Muscle of leg (tissue), 3 donors: ENCODE measurements at regions not wholly inside any gene's neighbourhood (a gene's known extent, or its start where the extent isn't known, plus 50 kb on each side); places are given as distances from the start of the nearest gene placed in this dataset.

Source experiments
- DNase-seq: peaks from one replicate; pipeline ENCODE4 v3.0.0; 2013
- H3K27ac ChIP-seq: one replicate; pipeline ENCODE4 v1.5.1; 2013; ENCODE audit warnings: mild to moderate bottlenecking, low read length, control low read depth
- H3K27me3 ChIP-seq: one replicate; pipeline ENCODE4 v1.6.1; 2013; ENCODE audit warnings: low read length; ENCODE audit not compliant: control insufficient read depth, insufficient read depth
- H3K36me3 ChIP-seq: one replicate; pipeline ENCODE4 v1.6.1; 2013; ENCODE audit warnings: low read length; ENCODE audit not compliant: control insufficient read depth, insufficient read depth
- H3K4me1 ChIP-seq: one replicate; pipeline ENCODE4 v1.6.1; 2013; ENCODE audit warnings: low read length; ENCODE audit not compliant: control insufficient read depth, insufficient read depth
- H3K4me3 ChIP-seq: one replicate; pipeline ENCODE4 v1.5.1; 2013; ENCODE audit warnings: low read length, control low read depth
- H3K9me3 ChIP-seq: replicated peaks from 2 replicates; pipeline ENCODE4 v1.6.1; 2013; ENCODE audit warnings: low read depth, low read length; ENCODE audit not compliant: control insufficient read depth
- WGBS: methylation state at CpG from one replicate; pipeline ENCODE4 v1.1.5; 2013; ENCODE audit warnings: missing lambda C conversion rate; ENCODE audit not compliant: insufficient coverage; 5-methylcytosine and 5-hydroxymethylcytosine counted together

DNA sequence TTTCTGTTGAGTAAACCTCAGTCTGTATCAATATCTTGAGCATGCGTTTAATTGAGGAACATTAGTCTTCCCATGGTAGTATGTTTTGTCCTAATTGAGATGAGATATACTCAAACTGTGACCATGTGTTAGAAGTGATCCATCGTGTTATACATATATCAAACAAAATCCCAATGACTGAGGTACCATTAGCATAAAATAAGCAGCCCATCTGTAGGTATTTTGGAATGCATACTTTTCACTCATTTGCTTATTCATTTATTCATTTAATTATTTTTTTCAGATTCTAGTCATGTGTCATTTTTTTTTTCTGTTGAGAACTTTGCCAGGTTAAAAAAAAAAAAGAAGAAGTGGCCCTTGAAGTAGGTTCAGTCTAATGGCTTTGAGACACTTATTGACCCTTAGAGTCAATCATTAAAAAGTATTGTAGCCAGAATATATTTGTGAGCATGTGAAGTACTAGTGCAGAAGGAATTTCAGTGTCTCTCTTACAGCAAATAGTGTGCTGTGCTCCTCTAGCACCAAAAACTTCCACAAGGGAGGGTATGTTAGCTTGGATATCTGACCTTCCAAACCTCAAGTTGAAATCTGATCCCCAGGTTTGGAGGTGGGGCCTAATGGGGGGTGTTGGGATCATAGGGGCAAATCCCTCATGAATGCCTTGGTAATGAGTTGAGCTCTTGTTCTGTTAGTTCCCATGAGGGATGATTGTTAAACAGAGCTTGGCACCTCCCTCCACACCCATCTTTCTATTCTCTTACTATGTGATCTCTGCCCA, 130.8 kb upstream of the NPY2R start:
- H3K4me1 ChIP-seq: no peaks in the 10 kb centered on the region
- no peak overlapping the region for H3K4me3 ChIP-seq
- no CpG with 5 or more reads among the region's 2 CpGs for WGBS
- DNase-seq: no peak
- H3K36me3 ChIP-seq: no peaks in the 10 kb centered on the region
- H3K9me3 ChIP-seq: no peaks in the 10 kb centered on the region
- no peaks in the 10 kb centered on the region for H3K27me3 ChIP-seq
- H3K27ac ChIP-seq: no peak overlapping the region

DNA sequence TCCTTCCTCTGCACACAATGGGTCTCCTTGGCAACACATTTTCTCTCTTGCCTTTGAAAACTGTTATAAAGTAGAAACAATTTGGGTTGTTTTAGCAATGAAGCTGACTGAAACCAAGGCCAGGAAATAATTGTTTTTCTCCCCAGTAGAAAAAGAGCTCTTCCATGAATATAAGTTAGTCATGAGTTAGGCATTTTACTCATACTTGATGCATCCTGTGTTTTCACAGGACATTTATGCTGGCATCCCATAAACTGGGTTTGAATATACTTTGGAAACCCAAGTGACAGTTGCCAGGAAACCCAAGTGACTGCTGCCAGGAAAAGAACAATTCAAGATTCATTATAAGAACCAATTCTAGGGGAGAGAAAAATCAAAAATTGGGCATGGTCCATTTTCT, 128.6 kb upstream of the NPY2R start:
- Histone ChIP-seq H3K9me3 (no peaks in the 10 kb centered on the region), H3K4me3 (no peak overlapping the region), H3K27ac (no peak overlapping the region), H3K4me1 (no peaks in the 10 kb centered on the region), H3K36me3 (no peaks in the 10 kb centered on the region), H3K27me3 (no peaks in the 10 kb centered on the region)
- no peak for DNase-seq

DNA sequence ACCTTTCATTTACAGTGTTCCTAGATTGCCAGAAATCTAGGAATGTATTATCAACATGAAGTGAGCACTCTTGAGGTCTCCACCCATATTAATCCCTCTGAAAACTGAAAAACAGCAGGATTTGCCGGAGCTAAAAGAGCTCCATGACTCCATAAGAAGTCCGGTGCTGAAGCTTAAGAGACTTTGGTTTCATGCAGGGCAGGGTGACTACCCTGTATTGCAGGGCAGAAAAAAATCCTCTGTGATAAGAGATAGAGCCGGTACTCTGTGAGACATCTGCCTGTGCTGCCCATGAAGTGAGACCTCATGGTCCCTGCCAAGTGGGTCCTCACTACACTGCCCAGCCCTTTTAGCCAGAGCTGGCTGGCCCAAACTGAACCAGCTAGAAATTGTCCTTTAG, 127.2 kb upstream of the NPY2R start:
- WGBS: 90% methylated on average over 2 of the region's 3 CpGs
- H3K4me1 ChIP-seq: no peaks in the 10 kb centered on the region
- H3K4me3 ChIP-seq: no peak overlapping the region
- no peaks in the 10 kb centered on the region for H3K36me3 ChIP-seq
- no peaks in the 10 kb centered on the region for H3K27me3 ChIP-seq
- H3K27ac ChIP-seq: no peak overlapping the region
- H3K9me3 ChIP-seq: no peaks in the 10 kb centered on the region
- no peak for DNase-seq

DNA sequence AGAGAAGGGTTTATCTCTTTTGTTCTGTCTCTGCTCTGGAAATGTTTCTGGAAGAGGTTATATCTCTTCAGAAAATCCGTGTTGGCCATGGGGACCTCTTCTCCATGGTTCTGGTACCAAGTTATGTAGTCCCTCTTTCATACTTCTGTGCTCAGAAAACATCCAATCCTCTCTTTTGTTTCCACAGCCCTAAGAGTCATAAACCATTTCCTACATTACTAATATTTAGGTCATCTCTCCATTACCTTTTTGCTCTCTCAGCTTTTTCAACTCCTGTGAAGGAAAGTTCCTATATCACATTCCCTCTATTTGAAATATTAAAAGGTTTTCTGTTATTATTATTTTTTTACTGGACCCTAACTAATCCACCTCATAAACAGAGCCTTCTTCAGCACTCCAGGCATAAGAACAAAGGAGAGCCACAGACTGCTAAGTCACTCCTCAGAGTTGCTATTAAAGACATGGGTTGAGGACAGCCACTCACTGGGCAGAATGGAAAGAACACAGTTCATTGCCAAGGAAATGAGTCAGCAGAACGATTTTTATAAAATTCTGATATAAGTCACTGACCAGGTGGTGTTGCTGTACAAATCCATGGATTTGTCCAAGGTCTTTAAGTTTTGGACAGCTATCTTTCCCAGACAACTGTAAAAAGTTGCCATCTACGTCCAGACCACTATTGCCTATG, 122.4 kb upstream of the NPY2R start:
- no peaks in the 10 kb centered on the region for H3K27me3 ChIP-seq
- no CpG with 5 or more reads among the region's 3 CpGs for WGBS
- DNase-seq: no peak
- no peaks in the 10 kb centered on the region for H3K9me3 ChIP-seq
- no peak overlapping the region for H3K4me3 ChIP-seq
- H3K27ac ChIP-seq: no peak overlapping the region
- H3K4me1 ChIP-seq: no peaks in the 10 kb centered on the region
- H3K36me3 ChIP-seq: no peaks in the 10 kb centered on the region

DNA sequence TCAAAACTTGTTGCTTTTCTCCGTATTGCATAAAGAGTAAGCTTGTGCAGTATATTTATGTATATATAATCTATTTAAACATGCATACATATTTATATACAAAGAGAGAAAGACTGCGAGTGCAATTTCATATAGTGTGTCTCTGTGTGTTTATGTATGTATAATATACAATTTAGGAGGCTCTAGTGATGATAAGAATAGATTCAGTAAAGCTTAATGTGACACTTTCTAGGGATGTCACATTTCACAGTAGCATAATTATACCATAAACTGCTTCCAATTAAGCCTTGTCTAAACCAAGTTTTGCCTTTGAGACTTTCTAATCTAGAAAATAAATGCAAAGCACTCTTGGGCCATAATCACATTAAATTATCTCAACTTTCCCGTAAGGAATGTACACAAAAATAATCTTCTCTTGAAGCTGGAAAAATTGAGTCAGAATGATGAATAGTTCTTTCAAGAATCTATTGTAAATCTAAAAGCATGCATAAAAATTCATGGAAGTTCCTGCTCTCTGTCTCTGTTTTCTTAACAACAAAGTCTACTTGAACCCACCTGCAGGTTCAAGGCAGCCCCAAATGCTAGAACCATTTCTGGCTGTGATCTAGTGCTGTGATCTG, 114.1 kb upstream of the NPY2R start:
- no CpG with 5 or more reads among the region's 3 CpGs for WGBS
- H3K4me3 ChIP-seq: no peak overlapping the region
- no peaks in the 10 kb centered on the region for H3K4me1 ChIP-seq
- no peaks in the 10 kb centered on the region for H3K27me3 ChIP-seq
- H3K9me3 ChIP-seq: no peaks in the 10 kb centered on the region
- DNase-seq: no peak
- no peaks in the 10 kb centered on the region for H3K36me3 ChIP-seq
- H3K27ac ChIP-seq: no peak overlapping the region

DNA sequence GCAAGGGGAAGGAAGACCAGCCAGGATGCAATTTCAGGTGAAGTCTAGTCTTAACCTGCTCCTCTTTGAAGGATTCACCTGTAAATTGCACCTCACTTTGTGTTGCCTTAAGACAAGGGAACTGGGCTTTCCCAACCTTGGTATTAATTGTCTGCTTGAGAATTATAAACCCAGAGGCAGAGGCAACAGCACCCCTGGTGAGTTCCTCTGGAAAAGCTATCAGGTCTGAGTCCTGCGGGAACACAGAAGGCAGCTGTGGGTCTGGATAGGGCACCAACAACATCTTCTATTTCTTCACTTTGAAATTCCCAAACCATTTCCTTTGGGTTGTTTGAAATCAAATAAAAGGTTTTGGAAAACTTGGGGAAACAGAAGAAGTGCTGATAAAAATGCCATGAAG, 109.2 kb upstream of the NPY2R start:
- Histone ChIP-seq H3K4me1 (no peaks in the 10 kb centered on the region), H3K27ac (no peak overlapping the region), H3K4me3 (no peak overlapping the region), H3K27me3 (no peaks in the 10 kb centered on the region), H3K36me3 (no peaks in the 10 kb centered on the region), H3K9me3 (no peaks in the 10 kb centered on the region)
- no peak for DNase-seq
- WGBS: no CpG with 5 or more reads among the region's 1 CpG

DNA sequence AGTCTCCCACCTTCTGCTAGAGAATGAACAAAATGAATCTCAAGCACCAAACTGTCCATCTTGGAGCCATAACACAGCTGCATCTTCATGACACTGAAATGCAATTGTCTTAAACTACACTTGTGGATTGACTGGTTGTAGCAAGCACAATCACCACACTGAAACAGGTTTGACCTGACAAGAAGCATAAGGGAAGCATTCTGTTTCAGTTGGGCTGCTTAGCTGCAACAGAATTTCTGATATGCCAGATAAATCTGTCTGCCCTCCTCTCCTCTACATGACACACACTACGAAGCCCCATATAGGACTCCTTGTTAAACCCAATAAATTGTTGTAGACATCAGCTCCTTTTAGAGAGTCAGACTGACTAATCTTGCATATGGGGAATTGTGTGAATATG, 101.8 kb upstream of the NPY2R start:
- Histone ChIP-seq H3K27me3 (no peaks in the 10 kb centered on the region), H3K4me3 (no peak overlapping the region), H3K4me1 (no peaks in the 10 kb centered on the region), H3K36me3 (no peaks in the 10 kb centered on the region), H3K9me3 (no peaks in the 10 kb centered on the region), H3K27ac (no peak overlapping the region)
- no peak for DNase-seq
- no CpG with 5 or more reads among the region's 1 CpG for WGBS

DNA sequence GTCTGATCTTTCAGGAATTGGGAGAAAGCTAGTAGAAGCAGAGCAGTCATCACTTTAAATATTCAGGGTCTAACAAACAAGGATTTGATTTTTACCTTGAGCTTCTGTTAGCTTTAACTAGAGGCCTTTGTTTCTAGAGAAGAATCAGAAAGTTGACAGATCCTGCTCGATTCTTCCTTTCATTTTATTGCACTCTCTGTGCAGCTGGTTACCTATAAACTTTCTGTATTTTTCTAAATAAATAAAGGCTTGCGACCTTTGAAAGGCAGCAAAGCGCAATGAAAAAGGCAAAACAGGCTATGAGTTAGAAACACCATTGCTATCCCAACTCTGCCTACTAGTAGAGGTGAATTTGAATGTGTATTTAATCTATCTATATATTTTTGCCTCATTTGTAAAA, 101.4 kb upstream of the NPY2R start:
- Histone ChIP-seq H3K4me1 (no peaks in the 10 kb centered on the region), H3K4me3 (no peak overlapping the region), H3K36me3 (no peaks in the 10 kb centered on the region), H3K27ac (no peak overlapping the region), H3K9me3 (no peaks in the 10 kb centered on the region), H3K27me3 (no peaks in the 10 kb centered on the region)
- WGBS: no CpG with 5 or more reads among the region's 3 CpGs
- DNase-seq: no peak

DNA sequence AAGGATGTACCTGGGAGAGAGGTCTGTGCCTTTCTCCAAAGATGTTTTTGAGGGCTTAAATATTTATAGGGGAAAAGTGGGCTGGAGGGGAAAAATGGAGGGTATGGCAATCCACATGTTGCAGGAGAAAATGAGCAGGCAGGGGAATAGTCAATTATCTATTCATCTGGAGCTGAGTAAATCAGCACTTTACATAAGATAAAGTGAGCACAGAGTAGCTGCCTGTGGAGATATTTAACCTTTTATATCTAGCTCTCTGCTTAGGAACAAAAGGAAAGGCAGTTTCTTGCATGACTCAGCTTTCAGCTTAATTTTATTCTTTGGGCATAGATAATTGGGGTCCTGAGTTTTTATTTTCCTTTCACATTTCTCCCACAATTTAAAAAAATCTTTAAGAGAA, 93.6 kb upstream of the NPY2R start:
- Histone ChIP-seq H3K36me3 (no peaks in the 10 kb centered on the region), H3K4me3 (no peak overlapping the region), H3K9me3 (peaks cover 2% of the 10 kb centered on the region), H3K27ac (no peak overlapping the region), H3K27me3 (no peaks in the 10 kb centered on the region), H3K4me1 (no peaks in the 10 kb centered on the region)
- no peak for DNase-seq

DNA sequence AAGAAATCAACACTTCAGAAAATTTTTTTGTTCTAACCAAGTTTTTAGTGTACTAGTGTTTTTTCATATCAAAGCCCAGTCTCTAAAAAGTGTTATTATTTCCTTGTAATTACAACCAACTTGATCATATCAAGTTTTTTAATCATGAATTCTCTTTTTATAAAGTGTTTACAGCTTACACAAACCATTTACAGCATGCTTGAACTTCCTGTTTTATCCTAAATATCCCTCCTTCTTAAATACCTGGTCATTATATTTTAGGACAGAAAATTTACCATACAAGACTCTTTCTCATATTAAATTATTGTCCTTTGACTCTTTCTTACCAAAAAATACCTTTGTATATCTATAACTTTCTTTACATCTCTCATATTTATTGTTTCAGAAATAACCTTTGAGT, 89.4 kb upstream of the NPY2R start:
- peaks cover 2% of the 10 kb centered on the region for H3K9me3 ChIP-seq
- no peaks in the 10 kb centered on the region for H3K36me3 ChIP-seq
- no peaks in the 10 kb centered on the region for H3K4me1 ChIP-seq
- H3K4me3 ChIP-seq: no peak overlapping the region
- no peaks in the 10 kb centered on the region for H3K27me3 ChIP-seq
- no peak overlapping the region for H3K27ac ChIP-seq
- no peak for DNase-seq
